ENCODE measurements at regions not wholly inside any gene's neighbourhood (a gene's known extent, or its start where the extent isn't known, plus 50 kb on each side); places are given as distances from the start of the nearest gene placed in this dataset.

DNA sequence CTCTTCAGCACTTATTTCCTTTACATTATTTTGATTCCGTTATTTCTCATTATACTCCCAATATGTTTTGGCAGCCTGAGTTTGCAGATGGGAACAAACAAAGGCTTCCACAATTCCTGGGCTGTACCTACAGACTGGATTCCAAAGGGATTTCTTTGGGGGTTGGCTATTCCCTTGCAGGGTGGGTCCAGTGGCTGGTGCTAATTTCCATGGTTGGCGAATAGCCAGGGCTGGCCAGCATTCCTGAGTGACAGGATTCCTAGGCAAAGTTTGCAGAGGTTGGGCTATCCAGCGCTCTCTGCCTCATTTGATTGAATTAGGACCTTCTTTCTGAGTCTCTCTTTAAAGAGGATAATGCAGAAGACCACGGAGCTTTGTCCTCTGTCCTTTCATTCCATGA, 207.4 kb downstream of the MAF start:
- H3K4me3 Mint-ChIP-seq, result no peak overlapping the region
- H3K9me3 Mint-ChIP-seq, result peaks cover 2% of the 10 kb centered on the region
- no peaks in the 10 kb centered on the region for H3K36me3 Mint-ChIP-seq (ENCODE audit: low read depth)
- H3K4me1 Mint-ChIP-seq, result peaks cover 4% of the 10 kb centered on the region
- TF ChIP-seq, protein P1, sequence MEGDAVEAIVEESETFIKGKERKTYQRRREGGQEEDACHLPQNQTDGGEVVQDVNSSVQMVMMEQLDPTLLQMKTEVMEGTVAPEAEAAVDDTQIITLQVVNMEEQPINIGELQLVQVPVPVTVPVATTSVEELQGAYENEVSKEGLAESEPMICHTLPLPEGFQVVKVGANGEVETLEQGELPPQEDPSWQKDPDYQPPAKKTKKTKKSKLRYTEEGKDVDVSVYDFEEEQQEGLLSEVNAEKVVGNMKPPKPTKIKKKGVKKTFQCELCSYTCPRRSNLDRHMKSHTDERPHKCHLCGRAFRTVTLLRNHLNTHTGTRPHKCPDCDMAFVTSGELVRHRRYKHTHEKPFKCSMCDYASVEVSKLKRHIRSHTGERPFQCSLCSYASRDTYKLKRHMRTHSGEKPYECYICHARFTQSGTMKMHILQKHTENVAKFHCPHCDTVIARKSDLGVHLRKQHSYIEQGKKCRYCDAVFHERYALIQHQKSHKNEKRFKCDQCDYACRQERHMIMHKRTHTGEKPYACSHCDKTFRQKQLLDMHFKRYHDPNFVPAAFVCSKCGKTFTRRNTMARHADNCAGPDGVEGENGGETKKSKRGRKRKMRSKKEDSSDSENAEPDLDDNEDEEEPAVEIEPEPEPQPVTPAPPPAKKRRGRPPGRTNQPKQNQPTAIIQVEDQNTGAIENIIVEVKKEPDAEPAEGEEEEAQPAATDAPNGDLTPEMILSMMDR (conservative IDR thresholded peaks at IDR 0.05), result no peak
- peaks cover 2% of the 10 kb centered on the region for H3K27me3 Mint-ChIP-seq (ENCODE audit: low read depth)
- no peak for DNase-seq (ENCODE audit: low read depth, low spot score)
- H3K27ac Mint-ChIP-seq (ENCODE audit: unreplicated experiment), result no peak overlapping the region

DNA sequence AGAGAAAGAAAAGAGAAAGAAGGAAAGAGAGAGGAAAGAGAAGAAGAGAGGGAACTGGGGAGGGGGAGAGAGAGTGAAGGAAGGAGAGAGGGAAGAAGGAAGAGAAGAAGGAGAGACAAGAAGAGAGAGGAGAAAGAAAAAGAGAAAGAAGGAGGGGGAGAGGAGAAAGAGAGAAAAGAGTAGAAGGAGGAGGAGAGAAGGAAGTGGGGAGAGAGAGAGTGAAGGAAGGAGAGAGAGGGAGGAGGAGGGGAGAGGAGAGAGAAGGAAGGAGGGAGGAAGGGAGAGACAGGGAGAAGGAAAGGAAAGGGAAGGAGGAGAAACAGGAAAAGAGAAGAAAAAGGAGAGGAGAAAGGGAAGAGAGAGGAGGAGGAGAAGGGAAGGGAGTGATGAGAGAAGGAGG, 208.5 kb downstream of the MAF start:
- H3K27me3 Mint-ChIP-seq (ENCODE audit: low read depth), result peaks cover 2% of the 10 kb centered on the region
- no peaks in the 10 kb centered on the region for H3K9me3 Mint-ChIP-seq
- no peak overlapping the region for H3K27ac Mint-ChIP-seq (ENCODE audit: unreplicated experiment)
- peaks cover 4% of the 10 kb centered on the region for H3K4me1 Mint-ChIP-seq
- H3K4me3 Mint-ChIP-seq, result no peak overlapping the region
- no peak for DNase-seq (ENCODE audit: low read depth, low spot score)
- TF ChIP-seq, protein P1 (conservative IDR thresholded peaks at IDR 0.05), result no peak
- no peaks in the 10 kb centered on the region for H3K36me3 Mint-ChIP-seq (ENCODE audit: low read depth)

DNA sequence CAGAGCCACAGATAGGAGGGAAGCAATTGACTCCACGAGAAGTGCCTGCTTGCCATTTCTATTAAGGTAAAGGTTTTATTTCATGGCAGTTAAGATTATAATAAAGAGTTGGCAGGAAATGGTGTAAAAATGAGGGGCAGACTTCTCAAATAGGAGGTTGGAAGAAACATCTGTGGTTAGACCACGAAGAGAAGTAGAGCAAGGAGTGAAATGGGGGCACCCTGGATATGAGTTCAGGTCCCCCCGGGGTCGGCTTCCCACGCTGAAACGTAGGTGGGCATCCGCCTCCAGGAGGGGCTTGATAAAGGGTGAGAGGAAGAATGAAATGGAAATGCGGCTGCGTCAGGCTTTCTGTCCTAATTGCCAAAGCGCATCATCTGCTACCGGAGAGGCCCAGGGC, 209.1 kb downstream of the MAF start:
- no peaks in the 10 kb centered on the region for H3K9me3 Mint-ChIP-seq
- peaks cover 2% of the 10 kb centered on the region for H3K27me3 Mint-ChIP-seq (ENCODE audit: low read depth)
- no peak overlapping the region for H3K4me3 Mint-ChIP-seq

DNA sequence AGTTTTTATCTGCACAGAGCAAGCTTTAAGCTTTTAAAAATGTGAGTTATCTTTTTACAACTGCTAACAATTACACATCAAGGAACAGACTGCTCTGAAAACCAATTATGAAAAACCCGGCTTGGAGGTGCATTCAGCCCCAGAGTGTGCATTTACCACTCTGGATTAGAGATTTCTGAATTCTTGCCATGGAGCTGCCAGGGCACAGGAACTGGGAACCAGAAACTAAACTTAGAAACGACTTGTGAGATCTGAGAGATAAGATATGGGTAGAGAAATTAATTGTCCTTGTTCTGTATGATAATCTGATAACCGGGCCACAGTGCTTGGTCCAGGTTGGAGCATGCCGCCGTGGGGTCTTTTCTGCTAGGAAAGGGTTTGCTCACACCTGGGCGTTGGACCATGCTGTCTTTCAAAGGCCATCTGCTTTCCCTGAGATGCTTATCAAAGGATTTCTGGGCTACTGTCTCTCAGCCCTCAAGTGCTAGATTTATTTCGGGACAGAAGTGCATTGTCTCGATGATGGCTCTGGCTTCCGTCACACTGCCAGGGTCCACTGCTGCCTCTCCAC, 210.0 kb downstream of the MAF start:
- Mint-ChIP-seq H3K27ac (ENCODE audit: unreplicated experiment) (no peak overlapping the region), H3K4me1 (peaks cover 4% of the 10 kb centered on the region), H3K27me3 (ENCODE audit: low read depth) (peaks cover 2% of the 10 kb centered on the region), H3K9me3 (no peaks in the 10 kb centered on the region), H3K36me3 (ENCODE audit: low read depth) (no peaks in the 10 kb centered on the region), H3K4me3 (no peak overlapping the region)
- no peak for DNase-seq (ENCODE audit: low read depth, low spot score)
- TF ChIP-seq, protein P1 (conservative IDR thresholded peaks at IDR 0.05), result no peak

More for the DNA sequence above, 209.1 kb downstream of the MAF start:
- Mint-ChIP-seq H3K4me1 (peaks cover 4% of the 10 kb centered on the region), H3K36me3 (ENCODE audit: low read depth) (no peaks in the 10 kb centered on the region), H3K27ac (ENCODE audit: unreplicated experiment) (no peak overlapping the region)
- no peak for DNase-seq (ENCODE audit: low read depth, low spot score)
- TF ChIP-seq, protein P1 (conservative IDR thresholded peaks at IDR 0.05), result no peak

DNA sequence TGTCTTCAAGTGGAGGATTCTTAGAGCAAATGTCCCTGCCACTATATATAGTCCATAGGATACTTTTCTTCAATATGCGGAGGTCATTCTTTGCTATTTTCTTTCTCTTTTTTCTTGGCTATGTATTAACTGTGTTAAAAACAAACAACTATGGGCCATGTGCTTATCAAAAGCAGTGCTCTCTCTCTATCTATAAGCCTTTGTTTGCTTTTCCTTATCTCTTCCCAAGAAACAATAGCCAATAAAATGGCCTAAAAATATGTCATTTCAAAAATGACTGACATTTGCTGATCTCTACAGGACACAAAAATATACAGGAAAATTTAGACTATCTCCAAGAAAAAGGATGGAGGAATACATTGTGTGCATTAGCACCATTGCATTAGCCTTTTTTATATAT, 212.1 kb downstream of the MAF start:
- no peak for DNase-seq (ENCODE audit: low read depth, low spot score)
- Mint-ChIP-seq H3K4me3 (no peak overlapping the region), H3K27me3 (ENCODE audit: low read depth) (peaks cover 2% of the 10 kb centered on the region), H3K27ac (ENCODE audit: unreplicated experiment) (no peak overlapping the region), H3K4me1 (peaks cover 4% of the 10 kb centered on the region), H3K9me3 (no peaks in the 10 kb centered on the region), H3K36me3 (ENCODE audit: low read depth) (no peaks in the 10 kb centered on the region)
- TF ChIP-seq, protein P1 (conservative IDR thresholded peaks at IDR 0.05), result no peak
